ENCODE measurements at regions not wholly inside any gene's neighbourhood (a gene's known extent, or its start where the extent isn't known, plus 50 kb on each side); places are given as distances from the start of the nearest gene placed in this dataset.
"Not testable (repeated sequence)": the region's sequence is repeated elsewhere in the genome, so short reads cannot be mapped to it uniquely, and the experiment has no call there.

GRCh38 chr9:24071716-24072115 lies 245.7 kb upstream of the ELAVL2 start:
- DNase-seq = no peak

DNA sequence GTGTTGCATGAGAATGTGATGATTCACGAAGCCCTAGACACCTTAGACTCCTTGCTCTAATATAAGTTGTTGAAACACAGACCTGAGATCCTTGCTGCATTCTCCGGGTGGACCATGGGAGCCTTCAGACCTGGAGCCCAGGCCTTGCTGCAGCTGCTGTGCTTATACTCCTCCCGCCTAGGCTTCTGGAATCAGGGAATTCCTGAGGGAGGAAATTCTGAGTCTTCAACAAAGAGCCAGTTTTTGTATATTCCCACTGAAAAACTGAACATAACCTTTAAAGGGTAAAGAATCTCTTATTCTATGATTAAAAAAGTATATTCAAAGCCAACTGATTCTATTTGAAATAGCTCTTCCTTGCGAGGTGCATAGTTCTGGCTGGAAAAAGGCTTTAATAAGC lies 245.1 kb upstream of the ELAVL2 start:
- no peak for DNase-seq

DNA sequence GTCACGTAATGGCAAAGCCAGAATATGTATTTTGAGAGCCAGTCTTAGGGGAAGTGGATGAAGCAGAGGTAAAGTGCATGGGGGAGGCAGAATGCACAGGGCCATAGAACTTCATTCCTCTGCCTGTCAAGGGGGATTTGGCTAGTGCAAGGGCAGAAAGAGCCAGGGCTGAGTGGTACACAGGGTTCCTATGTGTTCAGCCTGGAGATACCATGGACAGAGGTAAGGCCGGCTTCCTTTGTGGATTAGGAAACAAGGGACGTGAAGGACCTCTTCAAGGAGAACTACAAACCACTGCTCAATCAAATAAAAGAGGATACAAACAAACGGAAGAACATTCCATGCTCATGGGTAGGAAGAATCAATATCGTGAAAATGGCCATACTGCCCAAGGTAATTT lies 241.1 kb upstream of the ELAVL2 start:
- not testable (repeated sequence) for DNase-seq

DNA sequence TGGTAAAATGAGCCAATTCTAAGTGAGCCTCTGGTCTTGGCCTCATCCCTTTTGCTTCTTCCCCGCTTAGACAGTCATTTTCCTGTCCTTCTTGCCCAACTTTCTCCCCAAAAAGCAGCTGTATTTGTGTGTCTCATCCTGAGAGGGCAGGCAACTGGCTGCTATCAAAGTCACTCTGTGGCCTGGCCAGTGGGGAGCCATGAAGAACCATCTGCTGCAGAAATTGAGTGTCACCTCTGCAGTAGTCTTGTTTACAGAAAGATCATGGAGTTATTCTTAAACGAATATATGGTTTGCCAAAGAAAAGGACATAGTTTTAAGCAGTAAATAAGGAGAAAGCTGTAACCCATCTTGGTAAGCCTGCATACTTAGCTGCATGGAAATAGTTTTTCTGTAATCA lies 233.6 kb upstream of the ELAVL2 start:
- no peak for DNase-seq

DNA sequence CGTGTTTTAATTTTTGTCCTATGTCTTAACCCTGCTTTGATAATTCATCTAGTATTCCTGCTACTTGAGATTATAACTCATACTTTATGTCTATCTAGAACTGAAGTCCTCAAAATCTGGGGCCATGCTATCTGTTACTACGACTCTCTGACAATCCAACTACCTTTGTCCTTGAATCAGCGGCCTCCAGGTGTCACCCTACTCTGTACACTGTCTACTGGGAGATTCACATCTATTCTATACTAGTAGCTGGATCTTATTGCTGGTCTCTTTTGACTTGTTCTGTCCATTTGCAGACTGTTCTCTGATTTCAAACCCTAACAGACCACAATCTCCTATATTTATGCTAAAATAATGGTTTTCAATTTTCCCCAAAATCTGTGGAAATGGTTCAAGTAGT lies 225.5 kb upstream of the ELAVL2 start:
- DNase-seq = no peak

- DNase-seq = not testable (repeated sequence)
These were observed 224.2 kb upstream of the ELAVL2 start for GRCh38 chr9:24050239-24050638.

GRCh38 chr9:24045150-24045549 lies 219.1 kb upstream of the ELAVL2 start:
- DNase-seq = no peak

GRCh38 chr9:24044576-24044975 lies 218.5 kb upstream of the ELAVL2 start:
- no peak for DNase-seq

DNA sequence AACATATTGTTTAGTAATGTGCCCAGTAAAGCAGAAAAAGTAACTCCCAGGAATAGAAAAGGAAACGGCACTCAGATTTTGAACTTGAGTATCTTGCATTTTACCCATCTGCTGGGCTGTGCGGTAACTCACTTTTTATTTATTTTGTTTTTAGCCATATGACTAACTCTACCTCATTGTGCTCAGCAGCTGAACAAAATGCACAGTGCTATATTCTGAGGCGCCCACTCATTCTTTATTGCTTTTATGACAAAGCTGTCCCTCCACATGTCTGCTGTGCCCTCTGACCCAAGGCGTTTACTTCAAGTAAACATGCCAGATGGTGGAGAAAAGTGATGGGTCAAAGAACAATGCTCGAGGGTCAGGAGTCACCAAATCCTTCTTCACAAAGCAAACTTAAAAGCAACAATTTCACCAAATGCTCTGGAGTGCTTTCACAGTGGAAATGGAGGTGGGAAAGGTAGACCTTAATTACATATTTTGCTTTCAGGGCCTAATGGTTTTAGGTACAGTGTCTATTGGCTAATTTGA lies 215.2 kb upstream of the ELAVL2 start:
- DNase-seq = no peak

DNA sequence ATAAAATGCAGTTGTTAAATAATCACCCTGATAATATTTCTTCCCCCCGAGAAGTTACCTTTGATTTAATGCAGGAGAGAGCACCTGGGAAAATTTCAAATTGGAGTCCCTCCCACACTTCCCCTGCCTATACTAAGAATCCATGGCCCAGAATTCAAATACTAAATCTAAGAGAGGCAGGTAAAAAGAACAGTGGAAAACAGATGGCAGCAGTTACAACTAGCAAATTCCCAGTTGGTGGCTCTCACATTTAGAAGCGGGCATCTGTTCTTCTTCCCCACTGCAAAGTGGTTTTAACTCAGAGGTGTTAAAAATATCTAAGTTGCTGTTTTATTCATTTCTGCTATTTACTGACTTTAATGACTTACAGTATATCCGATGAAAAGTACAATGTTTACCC lies 210.4 kb upstream of the ELAVL2 start:
- DNase-seq = no peak

DNA sequence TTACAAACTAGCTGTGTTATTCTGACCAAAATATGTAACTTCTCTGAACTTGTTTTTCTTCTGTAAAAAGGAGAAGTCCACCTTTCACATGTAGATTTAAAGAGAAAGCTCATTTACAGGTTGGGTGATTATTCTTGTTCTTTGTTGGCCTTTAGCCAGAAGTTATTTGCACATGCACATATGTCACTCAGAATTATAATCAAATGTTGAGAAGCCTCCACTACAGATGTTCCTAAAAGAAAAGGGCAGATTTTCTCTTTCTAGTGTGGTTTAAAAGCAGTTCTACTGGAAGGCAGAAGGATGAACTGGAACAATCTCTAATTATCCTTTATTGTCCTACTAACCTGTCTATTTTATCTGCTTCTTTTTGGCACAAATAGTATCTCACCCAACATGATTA lies 209.8 kb upstream of the ELAVL2 start:
- no peak for DNase-seq

- DNase-seq = no peak
These were observed 185.8 kb upstream of the ELAVL2 start for GRCh38 chr9:24011881-24012280.

DNA sequence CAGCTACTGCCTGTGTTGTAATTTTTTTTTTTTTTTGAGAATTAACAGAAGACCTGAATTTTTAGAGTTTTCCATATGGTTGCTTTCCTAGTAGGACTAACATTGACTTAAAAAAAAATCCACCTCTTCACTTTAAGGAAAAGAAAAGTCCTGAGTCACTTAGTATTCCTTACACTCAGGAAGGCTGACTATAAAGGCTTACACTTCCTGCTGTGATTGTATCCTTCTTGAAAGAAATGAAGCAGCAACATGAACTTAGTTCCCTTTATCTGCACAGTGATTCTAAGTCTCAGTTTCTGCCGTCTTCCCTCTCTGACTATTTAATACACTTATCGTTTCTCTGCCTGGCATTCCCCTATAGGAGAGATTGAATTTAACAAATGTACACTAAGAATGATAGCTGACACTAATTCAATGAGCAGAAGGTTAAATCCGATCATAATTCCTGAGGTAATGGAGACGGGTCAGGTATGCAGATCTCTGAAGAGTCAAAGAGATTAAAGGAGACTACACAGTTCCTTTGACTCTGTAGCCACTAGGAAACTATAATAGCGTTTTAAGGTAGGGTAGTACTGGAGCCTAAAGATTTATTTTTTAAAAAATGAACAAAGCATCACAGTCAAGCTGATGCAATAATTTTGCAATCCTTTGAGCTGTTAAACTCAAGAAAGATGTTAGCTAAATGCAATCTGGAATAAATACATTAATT lies 185.1 kb upstream of the ELAVL2 start:
- no peak for DNase-seq

- no peak for DNase-seq
These were observed 183.3 kb upstream of the ELAVL2 start for GRCh38 chr9:24009322-24009721.

DNA sequence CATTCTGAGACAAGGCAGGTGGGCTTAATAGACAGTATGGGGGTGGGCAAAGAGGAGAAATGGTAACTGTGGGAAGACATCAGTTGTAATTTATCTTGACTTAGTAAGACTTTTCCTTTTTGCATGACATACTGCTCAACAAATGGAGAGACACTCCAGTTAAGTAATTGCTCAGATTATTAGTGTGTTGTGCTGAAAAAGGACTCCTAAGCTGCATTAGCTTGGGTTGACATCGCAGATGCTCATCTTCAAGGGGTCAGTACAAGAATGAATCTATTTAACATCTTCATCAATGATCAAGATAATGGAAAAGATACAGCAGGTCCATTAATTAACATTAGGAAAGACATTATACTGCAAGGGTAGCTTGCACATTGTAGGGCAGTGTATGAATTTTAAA lies 181.1 kb upstream of the ELAVL2 start:
- DNase-seq = no peak

DNA sequence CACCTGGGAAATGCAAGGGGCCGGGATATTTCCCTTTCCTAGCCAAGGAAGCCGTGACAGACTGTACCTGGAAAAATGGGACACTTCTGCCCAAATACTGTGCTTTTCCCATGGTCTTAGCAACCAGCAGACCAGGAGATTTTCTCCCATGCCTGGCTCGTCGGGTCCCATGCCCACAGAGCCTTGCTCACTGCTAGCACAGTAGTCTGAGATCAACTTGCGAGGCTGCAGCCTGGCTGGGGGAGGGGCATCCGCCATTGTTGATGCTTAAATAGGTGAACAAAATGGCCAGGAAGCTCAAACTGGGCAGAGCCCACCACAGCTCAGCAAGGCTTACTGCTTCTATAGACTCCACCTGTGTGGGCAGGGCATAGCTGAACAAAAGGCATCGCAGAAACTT lies 165.8 kb upstream of the ELAVL2 start:
- not testable (repeated sequence) for DNase-seq

DNA sequence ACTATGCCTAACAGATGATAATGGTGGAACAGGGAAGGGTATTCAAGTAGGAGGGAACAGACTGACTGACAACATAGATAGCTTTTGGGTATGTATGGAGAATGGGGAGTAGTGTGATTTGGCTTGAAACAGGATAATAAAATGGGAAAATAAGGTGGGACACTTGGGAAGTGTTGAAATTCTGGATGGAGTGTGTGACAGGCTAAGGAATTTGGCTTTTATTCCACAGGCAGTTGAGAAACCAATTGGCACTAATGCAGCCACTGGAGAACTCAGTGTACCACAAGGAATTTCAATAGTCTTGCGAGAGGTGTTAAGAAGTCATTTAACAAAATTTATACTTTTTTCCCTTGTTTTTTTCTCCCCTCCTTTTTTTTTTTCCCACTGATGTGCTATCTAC lies 153.5 kb upstream of the ELAVL2 start:
- no peak for DNase-seq

- no peak for DNase-seq
These were observed 136.1 kb upstream of the ELAVL2 start for GRCh38 chr9:23962101-23962500.

DNA sequence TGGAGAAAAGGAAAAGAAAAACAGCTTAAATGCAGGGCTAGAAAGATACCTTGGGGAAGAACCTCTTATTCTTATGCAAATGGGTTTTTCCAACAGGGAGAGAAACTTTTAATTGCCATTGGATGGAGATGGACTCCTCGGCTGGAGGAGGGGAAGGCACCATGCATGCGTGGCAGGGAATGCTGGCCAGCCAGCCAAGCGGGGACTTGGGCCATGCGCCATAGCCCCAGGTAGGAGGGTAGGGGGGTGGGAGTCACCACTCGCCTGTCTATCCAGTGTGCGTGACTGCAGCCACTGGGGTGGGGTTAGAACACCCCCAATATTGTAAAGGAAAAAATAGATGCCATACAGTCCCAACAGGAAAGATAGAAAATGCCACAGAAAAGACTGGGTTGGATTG lies 119.9 kb upstream of the ELAVL2 start:
- no peak for DNase-seq

GRCh38 chr9:23941051-23941450 lies 115.0 kb upstream of the ELAVL2 start:
- no peak for DNase-seq

DNA sequence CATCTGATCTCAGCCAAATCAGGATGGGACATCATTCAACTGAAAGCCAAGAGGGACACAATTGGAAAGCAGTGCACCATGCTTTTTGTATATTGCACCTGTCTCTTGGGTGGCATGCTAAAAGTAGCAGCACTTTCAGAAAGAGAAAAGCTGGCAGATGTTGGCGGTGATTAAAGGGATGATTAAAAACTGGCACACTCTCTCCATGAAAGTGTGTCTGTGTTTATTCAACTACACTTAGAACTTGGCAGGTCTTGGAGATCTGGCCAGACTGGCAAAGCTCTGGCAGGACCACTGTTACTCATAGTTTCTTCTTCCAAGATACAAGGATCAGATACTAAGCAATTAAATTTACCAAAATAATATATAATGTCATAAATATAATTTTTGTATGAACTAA lies 112.9 kb upstream of the ELAVL2 start:
- no peak for DNase-seq

GRCh38 chr9:23934291-23934906 lies 108.4 kb upstream of the ELAVL2 start:
- DNase-seq = no peak

DNA sequence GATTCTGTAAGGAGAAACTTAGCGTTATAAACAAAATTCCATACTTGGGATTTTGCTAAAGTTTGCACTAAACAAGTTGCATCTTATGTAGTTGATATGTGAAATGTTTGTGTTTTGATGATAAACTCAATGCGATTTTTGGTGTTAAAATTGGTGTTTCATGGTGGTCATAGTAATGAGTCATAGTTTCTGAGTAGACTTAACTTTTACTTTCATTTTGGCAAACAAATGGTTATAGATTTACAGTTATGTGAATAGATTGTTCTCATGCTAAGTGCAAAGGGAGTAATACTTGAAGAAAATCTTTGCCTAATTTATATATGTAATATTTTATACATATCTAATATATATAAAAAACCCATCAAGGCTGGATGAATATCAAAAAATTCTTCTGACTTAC lies 107.3 kb upstream of the ELAVL2 start:
- no peak for DNase-seq

GRCh38 chr9:23926368-23926767 lies 100.3 kb upstream of the ELAVL2 start:
- DNase-seq = no peak

Measured in suppressor macrophage (primary cell).